GM18867 (cell line): ENCODE measurements at regions not wholly inside any gene's neighbourhood (a gene's known extent, or its start where the extent isn't known, plus 50 kb on each side); places are given as distances from the start of the nearest gene placed in this dataset.
A peak's percentile ranks its signal among the peaks of the same experiment; 100 is the strongest.
"Not testable (repeated sequence)": the region's sequence is repeated elsewhere in the genome, so short reads cannot be mapped to it uniquely, and the experiment has no call there.

Experiments used
- ATAC-seq: cut with Tn5 transposase; IDR thresholded peaks from one replicate; pipeline ENCODE4 v1.9.1; 2021; ENCODE audit warnings: mild to moderate bottlenecking, moderate library complexity; ENCODE audit not compliant: unreplicated experiment

- ATAC-seq = no peak
These were observed 752.8 kb downstream of the CD109 start for GRCh38 chr6:74448850-74449249.

DNA sequence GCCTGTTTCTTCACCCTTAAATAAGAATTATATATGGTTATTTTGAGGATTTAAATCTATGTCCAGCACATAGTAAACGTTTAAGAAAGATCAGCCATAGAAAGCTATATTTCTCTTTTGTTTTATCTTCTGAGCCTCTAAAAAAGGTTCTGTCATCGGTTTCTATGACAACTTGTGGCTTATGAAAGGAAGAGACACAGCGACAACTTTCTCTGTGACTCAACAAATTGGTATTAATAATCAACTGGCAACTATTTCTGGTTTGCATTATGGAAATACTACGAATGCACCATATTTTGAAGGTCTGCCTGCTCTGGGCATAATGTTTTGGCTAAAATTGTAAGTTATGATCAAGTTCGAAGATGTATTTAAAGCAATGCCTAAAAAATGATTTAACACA lies 751.0 kb downstream of the CD109 start:
- ATAC-seq = peak; percentile 95

GRCh38 chr6:74439123-74439811 lies 743.3 kb downstream of the CD109 start:
- peak; percentile 78 for ATAC-seq

- ATAC-seq = not testable (repeated sequence)
These were observed 742.4 kb downstream of the CD109 start for GRCh38 chr6:74438395-74438794.

DNA sequence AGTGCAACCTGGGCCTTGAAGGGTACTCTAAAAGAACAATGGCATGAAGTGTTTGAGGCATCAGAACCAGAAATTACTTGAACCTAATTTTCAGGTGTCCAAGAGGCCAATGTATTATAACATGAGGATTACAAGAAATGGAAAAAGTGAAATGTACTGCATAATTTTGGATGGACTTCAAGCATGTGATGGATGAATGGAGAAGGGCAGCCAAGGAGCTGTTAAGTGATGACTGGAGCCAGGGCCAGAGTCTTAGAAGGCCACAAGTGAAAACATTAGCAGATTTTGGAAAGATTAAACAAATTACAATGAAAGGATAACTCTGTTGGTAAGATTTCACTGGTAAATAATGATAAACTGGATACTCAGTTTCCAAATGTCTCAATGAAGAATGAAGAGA lies 738.2 kb downstream of the CD109 start:
- ATAC-seq = no peak

DNA sequence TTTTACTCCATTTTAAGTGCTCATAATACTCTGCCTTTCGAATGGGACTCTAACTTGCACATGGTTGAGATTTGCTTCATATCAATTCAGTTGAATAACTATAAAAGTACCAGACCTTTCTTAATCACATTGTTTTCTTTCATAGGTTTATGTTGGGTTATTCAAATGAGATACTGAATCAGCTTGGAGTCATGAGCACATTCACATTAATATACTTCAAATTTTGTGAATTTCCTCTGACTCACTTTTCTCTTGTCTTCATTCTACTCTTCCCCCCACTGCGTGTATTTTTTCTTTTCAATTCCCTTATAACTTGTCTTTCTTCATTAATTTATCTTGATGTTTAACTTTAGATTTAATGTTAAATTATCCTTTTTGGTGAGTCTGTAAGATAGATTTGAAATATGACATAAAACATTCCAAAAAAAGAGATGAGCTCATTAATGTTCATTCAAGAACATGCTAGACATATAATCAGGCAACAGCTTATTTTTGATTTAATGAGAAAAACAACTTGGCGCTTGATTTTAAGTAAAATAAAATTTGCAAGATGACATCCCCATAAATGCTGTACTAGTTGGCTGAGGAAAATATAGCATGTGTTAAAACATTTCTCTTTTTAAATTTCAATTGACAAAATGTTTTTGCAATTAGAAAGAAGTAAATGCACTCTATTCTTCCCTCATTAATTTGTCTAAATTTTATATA lies 736.0 kb downstream of the CD109 start:
- no peak for ATAC-seq

- ATAC-seq = no peak
These were observed 724.2 kb downstream of the CD109 start for GRCh38 chr6:74420221-74420620.

DNA sequence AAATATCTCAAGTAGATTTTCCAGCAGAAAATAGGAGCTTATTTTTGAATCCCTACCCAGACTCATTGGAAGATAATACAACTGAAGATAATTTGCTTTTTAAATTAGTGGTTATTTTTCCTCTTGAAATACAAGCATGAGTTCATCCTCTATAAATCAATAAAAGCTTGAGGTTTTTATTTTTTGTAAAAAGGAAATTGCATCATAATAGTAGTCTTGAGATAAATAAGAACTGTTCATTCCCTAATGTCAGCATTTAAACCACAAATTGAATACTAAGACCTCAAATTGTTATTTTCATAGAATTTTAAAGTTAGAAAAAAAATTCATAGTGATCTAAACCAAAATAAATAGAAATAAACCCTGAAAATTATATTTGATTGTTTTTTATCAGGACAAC lies 719.1 kb downstream of the CD109 start:
- no peak for ATAC-seq

DNA sequence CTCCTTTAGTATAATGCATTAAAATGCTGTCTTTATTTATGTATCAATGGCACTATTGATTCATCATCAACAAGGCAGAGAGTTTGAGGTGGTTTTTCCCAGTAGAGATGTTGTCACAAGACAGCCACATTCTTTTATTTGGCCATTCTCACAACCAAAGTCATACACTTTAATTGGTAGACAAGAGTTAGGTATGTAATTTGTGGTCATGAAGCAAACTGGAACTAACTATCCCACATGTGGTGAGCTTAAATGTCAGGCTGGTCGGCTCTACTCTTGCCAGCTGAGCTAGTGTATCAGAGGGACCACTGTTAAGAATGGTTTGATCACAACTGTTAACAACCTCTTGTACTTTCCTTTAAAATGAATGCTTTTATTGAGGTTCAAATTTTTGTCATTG lies 714.6 kb downstream of the CD109 start:
- no peak for ATAC-seq

- peak; percentile 91 for ATAC-seq
These were observed 713.4 kb downstream of the CD109 start for GRCh38 chr6:74409447-74409846.

DNA sequence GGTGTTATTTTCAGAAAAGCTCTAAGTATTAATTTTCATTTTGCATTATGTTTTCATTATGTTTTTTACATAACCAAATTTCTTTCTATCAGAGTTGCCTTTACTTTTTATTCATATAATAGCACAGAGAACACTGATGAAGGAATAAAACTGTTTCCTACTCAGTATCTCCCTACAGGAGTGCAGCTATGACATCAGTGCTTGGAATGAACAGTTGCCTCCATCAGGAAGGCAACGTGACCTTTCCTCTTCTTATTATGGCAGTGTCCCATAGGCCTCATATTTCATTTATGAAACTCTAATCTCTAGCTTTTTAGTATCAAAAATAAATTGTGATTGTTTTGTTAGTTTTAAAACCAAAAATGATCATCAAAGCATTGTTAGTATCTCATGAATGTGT lies 712.8 kb downstream of the CD109 start:
- no peak for ATAC-seq

- ATAC-seq = no peak
These were observed 708.4 kb downstream of the CD109 start for GRCh38 chr6:74404366-74404765.

GRCh38 chr6:74402781-74403180 lies 706.8 kb downstream of the CD109 start:
- ATAC-seq = no peak

GRCh38 chr6:74378437-74378836 lies 682.4 kb downstream of the CD109 start:
- not testable (repeated sequence) for ATAC-seq

DNA sequence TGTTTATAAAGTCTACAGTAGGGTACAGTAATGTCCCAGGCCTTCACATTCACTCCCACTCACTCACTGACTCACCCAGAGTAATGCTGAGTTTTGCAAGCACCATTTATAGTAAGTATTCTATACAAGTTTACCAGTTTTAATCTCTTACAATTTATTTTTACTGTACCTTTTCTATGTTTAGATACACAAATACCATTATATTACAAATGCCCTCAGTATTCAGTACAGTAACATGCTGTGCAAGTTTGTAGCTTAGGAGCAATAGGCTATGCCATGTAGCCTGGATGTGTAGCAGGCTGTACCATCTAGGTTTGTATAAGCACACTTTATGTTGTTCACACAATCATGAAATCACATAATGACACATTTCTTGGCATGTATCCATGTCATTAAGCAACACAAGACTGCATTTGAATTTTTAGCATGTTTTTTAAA lies 673.6 kb downstream of the CD109 start:
- no peak for ATAC-seq

- ATAC-seq = no peak
These were observed 672.7 kb downstream of the CD109 start for GRCh38 chr6:74368746-74369145.

DNA sequence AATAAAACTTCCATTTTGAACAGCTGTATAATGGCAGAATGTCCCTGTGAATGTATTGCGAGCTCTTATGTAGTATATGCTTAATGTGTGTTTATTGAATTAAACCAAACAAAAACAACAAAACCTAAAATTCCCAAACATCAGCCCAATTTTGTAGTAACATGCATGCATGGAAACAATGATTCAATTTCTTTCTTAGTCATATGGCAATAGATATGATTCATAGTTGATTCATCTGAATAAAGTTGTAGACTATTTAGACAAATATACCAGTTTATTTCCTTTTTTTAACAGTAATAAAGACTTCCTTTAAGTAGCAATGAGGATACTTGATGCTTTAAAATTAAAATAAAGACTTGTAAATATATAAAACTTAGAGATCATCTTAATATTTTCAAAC lies 670.6 kb downstream of the CD109 start:
- ATAC-seq = no peak

- no peak for ATAC-seq
These were observed 666.4 kb downstream of the CD109 start for GRCh38 chr6:74362391-74362790.

DNA sequence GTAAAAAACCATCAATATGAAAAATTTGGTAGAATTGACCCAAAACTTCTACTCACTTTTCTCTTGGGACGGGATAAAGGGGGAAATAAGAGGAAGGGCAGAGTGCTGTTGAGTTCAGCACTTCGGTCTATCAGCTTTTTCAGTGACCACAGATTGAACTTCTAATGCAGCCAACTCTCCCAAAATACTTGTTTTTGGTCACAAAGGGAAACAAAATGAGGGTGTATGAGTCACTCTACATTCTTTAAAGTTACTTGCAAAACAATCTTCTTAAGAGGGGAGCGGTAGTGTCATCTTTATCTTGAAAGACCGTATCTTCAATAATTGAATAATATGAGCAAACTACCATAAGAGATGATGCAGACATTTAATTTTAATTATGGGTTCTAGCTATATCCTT lies 661.3 kb downstream of the CD109 start:
- no peak for ATAC-seq

DNA sequence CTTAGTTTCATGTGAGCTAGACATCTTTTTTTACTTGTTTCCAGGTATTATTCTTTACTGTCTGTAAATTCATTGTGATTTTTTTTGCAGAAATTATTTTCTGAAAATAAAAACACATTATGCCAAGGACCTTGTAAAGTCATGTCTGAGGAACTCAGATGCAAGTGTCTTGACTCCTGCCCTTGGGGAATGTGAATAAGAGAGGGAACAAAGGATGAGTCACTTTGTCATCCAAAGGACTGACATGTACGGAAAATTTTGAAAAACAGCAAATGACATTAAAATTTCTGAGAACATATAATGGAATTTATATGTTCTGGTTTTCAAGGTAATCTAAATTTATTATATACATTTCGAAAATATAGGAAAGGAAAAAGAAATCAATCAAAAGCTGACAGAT lies 660.4 kb downstream of the CD109 start:
- ATAC-seq = no peak

GRCh38 chr6:74346936-74347535 lies 651.0 kb downstream of the CD109 start:
- ATAC-seq = no peak

DNA sequence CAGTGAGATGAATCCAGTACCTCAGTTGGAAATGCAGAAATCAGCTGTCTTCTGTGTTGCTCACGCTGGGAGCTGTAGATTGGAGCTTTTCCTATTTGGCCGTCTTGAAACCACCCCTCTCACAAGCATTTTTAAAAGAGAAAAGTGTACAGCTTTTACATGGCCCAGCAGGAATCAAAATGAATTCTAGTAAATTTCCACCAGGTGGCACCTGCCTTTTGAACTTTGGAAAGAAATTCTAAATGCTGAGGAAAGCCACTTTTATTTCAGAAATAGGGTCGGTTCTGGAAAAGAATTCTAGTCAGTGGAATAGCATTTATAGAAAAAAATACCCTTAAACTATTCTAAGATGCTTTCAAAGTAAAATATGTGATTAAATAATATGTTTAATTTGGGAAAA lies 647.8 kb downstream of the CD109 start:
- ATAC-seq = no peak
